Activated CD4-positive, alpha-beta T cell treated with anti-CD3 and anti-CD28 coated beads, Interleukin-10, Interleukin-2, amounts not matched to agents 100 ng/mL and 50 ng/mL, durations not matched to agents 16 hours and 8 hours (primary cell): ENCODE measurements at regions not wholly inside any gene's neighbourhood (a gene's known extent, or its start where the extent isn't known, plus 50 kb on each side); places are given as distances from the start of the nearest gene placed in this dataset.

Experiments
- DNase-seq: peaks from one replicate; pipeline ENCODE4 v3.0.0-alpha.2; 2020

GRCh38 chr1:187326557-187326956 lies 497.8 kb downstream of the PLA2G4A start:
- no peak for DNase-seq

GRCh38 chr1:187336441-187337168 lies 507.9 kb downstream of the PLA2G4A start:
- DNase-seq = peak; percentile 50

- peak; percentile 0 for DNase-seq
These were observed 510.1 kb downstream of the PLA2G4A start for GRCh38 chr1:187338762-187339412.

- no peak for DNase-seq
These were observed 513.7 kb downstream of the PLA2G4A start for GRCh38 chr1:187342495-187342894.

- DNase-seq = no peak
These were observed 545.3 kb downstream of the PLA2G4A start for GRCh38 chr1:187374082-187374481.

GRCh38 chr1:187374742-187375141 lies 546.0 kb downstream of the PLA2G4A start:
- no peak for DNase-seq

- DNase-seq = no peak
These were observed 554.6 kb downstream of the PLA2G4A start for GRCh38 chr1:187383366-187383765.

- peak; percentile 64 for DNase-seq
These were observed 555.8 kb downstream of the PLA2G4A start for GRCh38 chr1:187384504-187384903.

GRCh38 chr1:187390215-187390818 lies 561.6 kb downstream of the PLA2G4A start:
- DNase-seq = no peak

- DNase-seq = no peak
These were observed 567.5 kb downstream of the PLA2G4A start for GRCh38 chr1:187396226-187396625.

GRCh38 chr1:187396929-187397796 lies 568.4 kb downstream of the PLA2G4A start:
- no peak for DNase-seq

GRCh38 chr1:187408212-187409004 lies 579.7 kb downstream of the PLA2G4A start:
- DNase-seq = no peak

GRCh38 chr1:187409341-187409740 lies 580.6 kb downstream of the PLA2G4A start:
- no peak for DNase-seq

- no peak for DNase-seq
These were observed 582.4 kb downstream of the PLA2G4A start for GRCh38 chr1:187411118-187411517.

- DNase-seq = no peak
These were observed 584.8 kb downstream of the PLA2G4A start for GRCh38 chr1:187413405-187414169.

- DNase-seq = no peak
These were observed 586.3 kb downstream of the PLA2G4A start for GRCh38 chr1:187415065-187415464.

GRCh38 chr1:187417520-187417919 lies 588.8 kb downstream of the PLA2G4A start:
- DNase-seq = no peak

GRCh38 chr1:187433598-187433997 lies 604.8 kb downstream of the PLA2G4A start:
- DNase-seq = no peak

- DNase-seq = no peak
These were observed 613.9 kb downstream of the PLA2G4A start for GRCh38 chr1:187442603-187443002.

GRCh38 chr1:187443939-187444338 lies 615.2 kb downstream of the PLA2G4A start:
- no peak for DNase-seq

- DNase-seq = no peak
These were observed 616.3 kb downstream of the PLA2G4A start for GRCh38 chr1:187445066-187445465.

- no peak for DNase-seq
These were observed 622.5 kb downstream of the PLA2G4A start for GRCh38 chr1:187451238-187451637.
